NOMO-1 treated with dmso at 0.1 percent for 144 hours (cell line): ENCODE measurements at regions not wholly inside any gene's neighbourhood (a gene's known extent, or its start where the extent isn't known, plus 50 kb on each side); places are given as distances from the start of the nearest gene placed in this dataset.
"Not testable (repeated sequence)": the region's sequence is repeated elsewhere in the genome, so short reads cannot be mapped to it uniquely, and the experiment has no call there.

Experiments used
- DNase-seq: peaks from one replicate; lab custom pipeline; 2025; ENCODE audit not compliant: unreplicated experiment; lab: John Stamatoyannopoulos, UW

- DNase-seq: no peak
These were observed 454.1 kb upstream of the DCN start for GRCh38 chr12:91636721-91637120.

GRCh38 chr12:91634386-91634713, 451.7 kb upstream of the DCN start:
- not testable (repeated sequence) for DNase-seq

- no peak for DNase-seq
These were observed 451.2 kb upstream of the DCN start for GRCh38 chr12:91633734-91634357.

- no peak for DNase-seq
These were observed 450.6 kb upstream of the DCN start for GRCh38 chr12:91633206-91633605.

- DNase-seq: no peak
These were observed 449.6 kb upstream of the DCN start for GRCh38 chr12:91632042-91632786.

GRCh38 chr12:91630596-91631293, 448.1 kb upstream of the DCN start:
- DNase-seq: peak; percentile 37

GRCh38 chr12:91630083-91630482, 447.5 kb upstream of the DCN start:
- DNase-seq: no peak

- no peak for DNase-seq
These were observed 446.8 kb upstream of the DCN start for GRCh38 chr12:91629440-91629839.

- no peak for DNase-seq
These were observed 446.0 kb upstream of the DCN start for GRCh38 chr12:91628656-91629055.

GRCh38 chr12:91627225-91627624, 444.6 kb upstream of the DCN start:
- DNase-seq: no peak

- DNase-seq: no peak
These were observed 440.4 kb upstream of the DCN start for GRCh38 chr12:91622981-91623380.

- DNase-seq: no peak
These were observed 439.4 kb upstream of the DCN start for GRCh38 chr12:91622037-91622436.

- DNase-seq: no peak
These were observed 438.4 kb upstream of the DCN start for GRCh38 chr12:91620992-91621391.

- no peak for DNase-seq
These were observed 437.8 kb upstream of the DCN start for GRCh38 chr12:91620422-91620821.

- no peak for DNase-seq
These were observed 435.7 kb upstream of the DCN start for GRCh38 chr12:91618281-91618680.

- no peak for DNase-seq
These were observed 435.2 kb upstream of the DCN start for GRCh38 chr12:91617818-91618217.

GRCh38 chr12:91616416-91616815, 433.8 kb upstream of the DCN start:
- no peak for DNase-seq

GRCh38 chr12:91613223-91613779, 430.7 kb upstream of the DCN start:
- no peak for DNase-seq

GRCh38 chr12:91610561-91610960, 427.9 kb upstream of the DCN start:
- no peak for DNase-seq

GRCh38 chr12:91609283-91609682, 426.7 kb upstream of the DCN start:
- no peak for DNase-seq

- DNase-seq: no peak
These were observed 425.9 kb upstream of the DCN start for GRCh38 chr12:91608542-91608941.
